GM12892 (cell line): ENCODE measurements at regions not wholly inside any gene's neighbourhood (a gene's known extent, or its start where the extent isn't known, plus 50 kb on each side); places are given as distances from the start of the nearest gene placed in this dataset.

ENCODE experiments used
- POLR2A ChIP-seq: IDR thresholded peaks from 2 replicates; pipeline ENCODE4 v1.6.1; 2011; ENCODE audit warnings: low read depth, low read length, control low read depth
- POLR2AphosphoS5 ChIP-seq: IDR thresholded peaks from 2 replicates; pipeline ENCODE4 v1.6.1; 2011; ENCODE audit warnings: low read depth, low read length, control low read depth
- TAF1 ChIP-seq: IDR thresholded peaks from 2 replicates; pipeline ENCODE4 v1.6.1; 2011; ENCODE audit warnings: low read depth, mild to moderate bottlenecking, control low read depth, low read length, borderline replicate concordance

GRCh38 chr3:101104321-101104720 is 111.1 kb upstream of the ABI3BP start:
- TF ChIP-seq POLR2AphosphoS5, result no peak
- no peak for TF ChIP-seq POLR2A
- no peak for TF ChIP-seq TAF1
